ENCODE measurements at regions not wholly inside any gene's neighbourhood (a gene's known extent, or its start where the extent isn't known, plus 50 kb on each side); places are given as distances from the start of the nearest gene placed in this dataset.

- no peak for TF ChIP-seq CTCF (IDR thresholded peaks at IDR 0.05)
- TF ChIP-seq POLR2A (IDR thresholded peaks at IDR 0.05): no peak
Measured at GRCh38 chr10:128545216-128545615, 419.0 kb upstream of the MKI67 start.
